Parathyroid adenoma (tissue), 2 donors: ENCODE measurements at regions not wholly inside any gene's neighbourhood (a gene's known extent, or its start where the extent isn't known, plus 50 kb on each side); places are given as distances from the start of the nearest gene placed in this dataset.

Experiments
- H2AFZ ChIP-seq: fragments of 300-600 bp; sonication (generic); one replicate; pipeline ENCODE4 v1.7.0; 2017; ENCODE audit warnings: antibody characterized with exemption, mild to moderate bottlenecking
- H3K27ac ChIP-seq: fragments of 300-600 bp; sonication (generic); one replicate; pipeline ENCODE4 v1.7.0; 2017
- H3K27me3 ChIP-seq: fragments of 300-600 bp; sonication (generic); one replicate; pipeline ENCODE4 v1.7.0; 2017; ENCODE audit warnings: low read length; ENCODE audit not compliant: control insufficient read depth, insufficient read depth
- H3K36me3 ChIP-seq: fragments of 300-600 bp; sonication (generic); one replicate; pipeline ENCODE4 v1.7.0; 2017; ENCODE audit warnings: low read length; ENCODE audit not compliant: control insufficient read depth, insufficient read depth
- H3K4me1 ChIP-seq: fragments of 300-600 bp; sonication (generic); one replicate; pipeline ENCODE4 v1.7.0; 2017; ENCODE audit warnings: control low read depth
- H3K4me2 ChIP-seq: fragments of 300-600 bp; sonication (generic); one replicate; pipeline ENCODE4 v1.7.0; 2017; ENCODE audit warnings: low read length
- H3K4me3 ChIP-seq: fragments of 300-600 bp; sonication (generic); one replicate; pipeline ENCODE4 v1.7.0; 2017; ENCODE audit warnings: low read depth, low read length
- H3K79me2 ChIP-seq: fragments of 300-600 bp; sonication (generic); one replicate; pipeline ENCODE4 v1.7.0; 2017; ENCODE audit warnings: control low read depth
- H3K9ac ChIP-seq: fragments of 300-600 bp; sonication (generic); one replicate; pipeline ENCODE4 v1.7.0; 2017; ENCODE audit warnings: mild to moderate bottlenecking
- H3K9me3 ChIP-seq: fragments of 300-600 bp; sonication (generic); one replicate; pipeline ENCODE4 v1.7.0; 2017; ENCODE audit warnings: low read length; ENCODE audit not compliant: control insufficient read depth
- CTCF ChIP-seq: fragments of 300-600 bp; sonication (generic); IDR thresholded peaks from one replicate; pipeline ENCODE4 v1.7.0; 2017; ENCODE audit warnings: antibody characterized with exemption, mild to moderate bottlenecking
- donor health status: primary hyperparathyroidism.

GRCh38 chr15:25930931-25931330 is 67.8 kb upstream of the ATP10A start:
- H3K4me2 ChIP-seq: no peak overlapping the region

More at GRCh38 chr15:25930931-25931330, 67.8 kb upstream of the ATP10A start:
- Histone ChIP-seq H3K9ac (no peak overlapping the region), H3K36me3 (no peaks in the 10 kb centered on the region), H3K4me3 (no peak overlapping the region), H3K9me3 (no peaks in the 10 kb centered on the region), H3K4me1 (peaks cover 15% of the 10 kb centered on the region), H3K27ac (no peak overlapping the region), H2AFZ (no peak overlapping the region), H3K27me3 (no peaks in the 10 kb centered on the region), H3K79me2 (no peaks in the 10 kb centered on the region)
- TF ChIP-seq CTCF: no peak
